Kidney tubule cell (primary cell): ENCODE measurements at regions not wholly inside any gene's neighbourhood (a gene's known extent, or its start where the extent isn't known, plus 50 kb on each side); places are given as distances from the start of the nearest gene placed in this dataset.

Experiments
- DNase-seq: peaks from one replicate; pipeline ENCODE4 v3.0.0-alpha.2; 2018; ENCODE audit warnings: low spot score

GRCh38 chr11:134908583-134908982 is 496.5 kb upstream of the B3GAT1 start:
- no peak for DNase-seq

GRCh38 chr11:134907636-134908035 is 495.6 kb upstream of the B3GAT1 start:
- DNase-seq = no peak

GRCh38 chr11:134906356-134906955 is 494.4 kb upstream of the B3GAT1 start:
- DNase-seq = no peak

DNA sequence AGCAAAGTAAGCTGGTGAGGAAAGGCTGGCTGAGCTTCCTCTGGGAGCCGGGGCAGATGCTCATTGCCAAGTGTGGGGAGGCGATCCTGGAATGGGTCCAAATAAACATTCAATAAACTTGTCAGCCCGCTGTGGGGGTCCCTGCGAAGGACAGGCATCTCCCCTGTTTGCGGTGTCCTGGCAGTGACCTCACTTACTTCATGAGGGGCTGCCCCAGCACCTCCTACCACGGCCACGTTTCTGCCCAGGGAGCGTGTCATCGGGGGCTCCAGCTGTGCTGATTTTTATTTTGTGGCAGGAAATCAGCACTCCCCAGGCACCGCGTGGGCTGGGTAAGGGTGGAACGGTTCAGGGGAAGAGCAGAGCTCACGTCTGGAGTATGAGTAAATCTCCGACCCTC is 493.9 kb upstream of the B3GAT1 start:
- no peak for DNase-seq

DNA sequence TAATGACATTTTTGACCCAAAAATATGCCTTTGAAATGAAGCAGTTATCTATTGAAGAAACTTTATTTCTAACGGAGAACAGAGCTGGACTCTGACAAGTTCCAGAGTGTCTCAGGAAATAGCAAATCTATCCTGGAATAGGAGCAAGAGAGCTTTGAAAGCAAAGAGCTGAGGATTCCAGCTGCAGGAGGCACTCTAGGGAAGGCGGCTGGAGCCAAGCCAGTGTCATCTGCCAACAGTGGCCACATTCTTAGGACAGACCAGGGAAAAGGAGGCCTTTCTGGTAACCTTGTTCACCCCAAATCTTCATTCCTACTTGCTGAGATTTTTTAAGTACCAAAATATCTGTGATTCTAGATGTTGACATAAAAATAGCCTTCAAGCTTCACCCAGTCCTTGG is 493.5 kb upstream of the B3GAT1 start:
- no peak for DNase-seq

DNA sequence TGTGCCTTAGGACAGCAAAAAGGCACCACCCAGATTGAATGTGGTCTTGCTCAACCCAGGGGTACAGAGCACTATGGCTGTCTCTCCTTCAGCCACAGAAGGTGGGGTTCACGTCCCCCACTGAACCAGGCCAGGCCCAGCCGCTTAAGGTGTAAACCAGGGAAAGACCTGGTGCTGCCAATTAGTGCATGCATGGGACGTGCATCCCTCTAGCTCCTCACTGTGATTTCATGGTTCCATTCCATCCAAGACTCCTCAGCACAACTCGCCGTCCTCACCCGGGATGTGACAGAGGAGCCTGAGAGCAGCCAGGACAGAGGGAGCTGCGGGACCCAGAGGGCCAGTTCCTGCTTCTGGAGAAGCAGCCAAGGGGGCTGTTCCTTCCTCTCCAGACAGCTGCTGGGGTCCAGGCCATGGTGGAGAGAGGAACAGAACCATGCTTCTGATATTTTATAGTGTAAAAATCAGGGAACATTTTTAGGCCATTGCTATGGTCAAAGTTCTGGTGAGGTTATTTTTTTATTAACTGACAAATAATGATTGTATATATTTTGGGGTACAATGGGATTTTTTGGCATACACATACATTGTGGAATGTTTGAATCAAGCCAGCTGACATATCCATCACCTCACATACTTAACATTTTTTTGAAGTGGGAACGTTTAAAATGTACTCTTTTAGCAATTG is 492.2 kb upstream of the B3GAT1 start:
- DNase-seq = no peak

DNA sequence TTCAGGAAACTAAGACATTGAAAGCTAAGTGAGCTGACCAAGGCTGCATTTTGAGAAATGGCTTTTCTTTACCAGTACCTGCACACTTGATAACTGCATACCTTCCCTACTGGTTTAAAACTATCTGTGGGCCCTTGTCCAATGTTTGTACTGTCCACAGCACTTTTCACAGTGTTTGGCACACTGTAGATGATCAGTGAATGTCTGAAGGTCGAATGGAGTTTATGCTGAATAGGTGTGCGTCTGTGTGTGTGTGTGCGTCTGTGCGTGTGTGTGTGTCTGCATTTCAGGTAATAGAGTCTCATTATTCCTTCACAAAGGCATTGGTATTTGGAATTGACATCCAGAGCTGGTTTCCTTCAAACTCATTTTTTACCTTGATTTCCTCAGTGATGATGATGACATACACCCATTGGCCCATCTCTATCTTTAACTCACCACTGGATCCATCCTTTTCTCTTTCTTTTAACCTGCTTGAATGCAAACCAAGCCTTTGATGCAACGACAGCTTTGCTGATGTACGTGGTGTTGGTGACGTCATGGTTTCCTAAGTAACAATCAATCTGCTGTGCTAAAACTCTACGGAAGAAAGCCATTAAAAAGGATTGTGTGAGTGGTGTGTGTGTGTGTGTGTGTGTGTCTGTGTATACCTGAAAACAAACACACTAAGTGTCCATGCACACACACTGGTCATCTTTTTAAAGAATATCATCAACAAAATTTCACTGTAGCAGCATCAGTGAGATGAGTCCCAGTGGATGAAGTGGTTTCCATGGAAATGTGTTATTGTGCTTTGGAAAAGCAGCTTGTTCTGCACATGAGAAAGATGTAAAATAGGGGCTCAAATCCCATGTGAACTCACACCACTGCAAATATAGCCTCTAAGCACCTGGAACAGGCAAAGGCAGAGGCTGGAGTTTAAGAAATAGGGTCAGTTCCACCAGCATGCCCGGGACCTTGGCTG is 490.2 kb upstream of the B3GAT1 start:
- DNase-seq = no peak

- DNase-seq = no peak
Observed at GRCh38 chr11:134901542-134901941, 489.5 kb upstream of the B3GAT1 start.

DNA sequence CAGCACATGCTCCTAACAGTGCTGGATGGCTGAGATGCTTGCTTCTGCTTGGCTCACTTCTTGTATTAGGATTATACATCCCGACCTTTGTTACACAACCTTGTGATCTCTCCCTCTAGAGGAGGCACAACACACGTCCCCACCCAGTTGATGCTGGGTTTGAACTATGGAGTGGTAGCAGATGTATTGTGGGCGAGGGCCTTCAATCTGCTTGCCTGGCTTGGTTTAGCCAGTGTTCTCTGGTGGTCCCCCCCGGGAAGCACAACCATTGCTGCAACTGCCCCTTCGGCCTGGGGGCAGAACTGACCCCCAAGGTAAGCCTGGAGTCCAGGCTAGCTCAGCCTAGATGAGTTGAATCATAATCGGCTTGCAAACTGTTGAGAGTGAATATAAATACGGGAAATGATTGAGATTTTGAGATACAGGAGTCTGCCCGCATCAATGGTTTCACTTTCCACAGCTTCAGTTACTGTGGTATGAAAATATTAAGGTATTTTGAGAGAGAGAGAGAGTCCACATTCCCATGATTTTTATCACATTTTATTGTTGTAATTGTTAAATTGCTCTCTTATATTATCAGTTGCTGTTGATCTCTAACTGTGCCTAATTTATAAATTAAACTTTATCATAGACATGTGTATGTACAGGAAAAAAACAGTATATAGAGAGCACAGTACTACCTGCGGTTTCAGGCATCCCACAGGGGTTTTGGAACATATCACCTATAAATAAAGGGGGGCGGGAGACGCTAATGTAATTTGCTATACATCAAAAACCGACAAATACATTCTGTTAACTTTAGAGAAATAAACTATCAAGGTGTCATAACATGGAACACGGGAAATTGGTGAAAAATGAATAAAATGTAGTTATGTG is 482.0 kb upstream of the B3GAT1 start:
- no peak for DNase-seq

- no peak for DNase-seq
Observed at GRCh38 chr11:134890446-134890845, 478.4 kb upstream of the B3GAT1 start.

DNA sequence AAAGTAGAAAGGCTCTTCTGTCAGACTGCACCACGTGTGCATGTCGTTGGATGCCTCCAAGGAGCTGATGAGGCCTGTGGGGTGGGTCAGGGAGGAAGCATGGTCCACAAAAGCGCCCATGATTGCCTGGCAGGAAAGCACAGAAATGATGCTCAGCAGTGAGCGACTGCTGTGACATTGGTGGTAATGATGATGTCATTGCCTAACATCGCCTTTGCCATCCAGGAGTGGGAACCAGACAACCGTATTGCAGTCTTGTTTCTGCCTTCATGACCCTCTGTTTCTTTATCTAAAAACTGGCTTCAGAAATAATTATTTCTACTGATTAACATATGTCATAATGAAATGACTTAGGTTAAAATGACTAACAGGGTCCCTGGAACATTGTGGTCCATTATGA is 477.8 kb upstream of the B3GAT1 start:
- DNase-seq = no peak

GRCh38 chr11:134888821-134889220 is 476.8 kb upstream of the B3GAT1 start:
- no peak for DNase-seq

DNA sequence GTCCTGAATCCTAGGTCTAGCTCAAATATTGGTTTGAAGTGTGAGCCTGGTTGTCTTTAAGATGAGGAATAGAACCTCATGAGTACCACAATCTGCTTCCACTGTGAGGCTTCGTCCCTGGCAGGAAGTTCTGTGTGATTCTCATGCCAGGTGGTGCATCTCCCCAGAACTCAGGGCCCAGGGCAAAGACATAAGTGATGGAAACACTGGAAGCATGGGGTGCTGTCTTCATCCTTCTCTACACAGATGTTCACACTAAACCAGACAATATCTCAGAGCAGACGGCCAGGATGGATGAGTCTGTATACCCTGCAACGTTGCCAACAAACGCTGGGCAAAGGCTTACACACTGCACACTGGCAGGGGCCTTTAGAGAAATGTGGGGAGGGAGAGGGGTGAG is 475.9 kb upstream of the B3GAT1 start:
- DNase-seq = no peak

- no peak for DNase-seq
Observed at GRCh38 chr11:134883484-134883883, 471.4 kb upstream of the B3GAT1 start.

DNA sequence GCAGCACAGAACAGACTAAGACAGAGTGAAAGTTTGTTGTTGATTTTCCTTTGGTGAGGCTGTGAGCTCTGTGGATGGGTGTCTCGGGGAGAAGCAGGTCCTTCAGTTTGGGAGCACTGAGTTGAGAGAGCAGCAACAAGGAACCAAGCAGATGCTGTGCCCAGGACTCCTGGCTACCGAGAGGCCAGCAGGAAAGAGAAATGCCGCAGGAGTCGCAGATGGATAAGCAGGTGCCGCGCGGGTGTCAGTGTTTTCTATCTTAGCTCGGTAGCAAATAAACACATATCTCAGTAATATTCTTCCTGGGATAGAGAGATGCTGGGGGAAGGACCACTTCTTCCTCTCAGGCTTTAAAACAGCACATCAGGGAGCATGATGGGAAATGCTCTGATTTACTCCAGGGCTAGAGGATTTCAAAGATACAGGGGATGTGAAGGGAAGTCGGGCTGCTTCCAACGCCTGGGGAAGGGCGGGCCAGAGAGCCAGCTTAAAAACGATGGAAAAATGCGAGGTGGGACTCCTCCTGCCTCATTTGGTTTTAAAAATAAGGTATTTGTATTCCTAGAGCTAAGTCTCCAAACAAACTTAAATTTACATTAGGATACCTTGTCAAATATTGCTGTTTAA is 470.7 kb upstream of the B3GAT1 start:
- no peak for DNase-seq

GRCh38 chr11:134882141-134882540 is 470.1 kb upstream of the B3GAT1 start:
- no peak for DNase-seq

DNA sequence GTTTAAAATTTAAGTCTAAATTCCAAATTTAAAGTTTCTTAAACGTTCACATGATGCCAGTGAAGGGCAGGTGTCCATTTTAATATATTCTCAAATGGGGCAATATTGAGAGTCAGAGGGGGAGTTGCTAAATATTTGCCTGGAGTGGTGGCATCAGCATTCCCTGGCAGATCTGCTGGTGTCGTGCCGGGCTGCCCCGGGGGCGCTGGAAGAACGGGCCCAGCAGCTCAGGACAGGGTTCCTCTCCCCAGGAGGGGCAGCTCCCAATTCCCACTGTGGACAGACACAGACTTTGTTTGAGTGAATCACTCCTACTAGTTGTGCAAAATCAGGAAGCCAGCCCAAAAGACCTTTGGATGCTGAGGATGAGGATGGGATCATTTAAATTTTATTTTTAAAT is 468.7 kb upstream of the B3GAT1 start:
- no peak for DNase-seq

- DNase-seq = no peak
Observed at GRCh38 chr11:134879931-134880330, 467.9 kb upstream of the B3GAT1 start.

- DNase-seq = no peak
Observed at GRCh38 chr11:134879341-134879740, 467.3 kb upstream of the B3GAT1 start.

GRCh38 chr11:134878785-134879184 is 466.7 kb upstream of the B3GAT1 start:
- DNase-seq = no peak

GRCh38 chr11:134876226-134876625 is 464.2 kb upstream of the B3GAT1 start:
- DNase-seq = no peak
